NCI-H2107 (cell line): ENCODE measurements at regions not wholly inside any gene's neighbourhood (a gene's known extent, or its start where the extent isn't known, plus 50 kb on each side); places are given as distances from the start of the nearest gene placed in this dataset.
"Not testable (repeated sequence)": the region's sequence is repeated elsewhere in the genome, so short reads cannot be mapped to it uniquely, and the experiment has no call there.

Experiments used
- DNase-seq: peaks from one replicate; lab custom pipeline; 2025; lab: John Stamatoyannopoulos, UW

GRCh38 chr13:97520061-97520460 lies 86.1 kb downstream of the RAP2A start:
- DNase-seq = no peak

- no peak for DNase-seq
Measured at GRCh38 chr13:97520866-97521265, 86.9 kb downstream of the RAP2A start.

- no peak for DNase-seq
Measured at GRCh38 chr13:97521726-97522125, 87.8 kb downstream of the RAP2A start.

GRCh38 chr13:97522243-97522642 lies 88.3 kb downstream of the RAP2A start:
- DNase-seq = no peak

GRCh38 chr13:97526556-97526955 lies 92.6 kb downstream of the RAP2A start:
- DNase-seq = no peak

- DNase-seq = no peak
Measured at GRCh38 chr13:97528518-97528917, 94.5 kb downstream of the RAP2A start.

- no peak for DNase-seq
Measured at GRCh38 chr13:97534540-97534939, 100.6 kb downstream of the RAP2A start.

GRCh38 chr13:97535614-97536013 lies 101.6 kb downstream of the RAP2A start:
- no peak for DNase-seq

- no peak for DNase-seq
Measured at GRCh38 chr13:97537110-97537509, 103.1 kb downstream of the RAP2A start.

- no peak for DNase-seq
Measured at GRCh38 chr13:97538203-97538602, 104.2 kb downstream of the RAP2A start.

GRCh38 chr13:97539651-97540610 lies 106.0 kb downstream of the RAP2A start:
- no peak for DNase-seq

- no peak for DNase-seq
Measured at GRCh38 chr13:97540696-97541095, 106.7 kb downstream of the RAP2A start.

- no peak for DNase-seq
Measured at GRCh38 chr13:97542102-97542685, 108.2 kb downstream of the RAP2A start.

GRCh38 chr13:97544031-97544765 lies 110.2 kb downstream of the RAP2A start:
- no peak for DNase-seq

- DNase-seq = not testable (repeated sequence)
Measured at GRCh38 chr13:97544971-97545499, 111.1 kb downstream of the RAP2A start.

GRCh38 chr13:97548138-97548537 lies 114.2 kb downstream of the RAP2A start:
- no peak for DNase-seq

GRCh38 chr13:97548711-97549110 lies 114.7 kb downstream of the RAP2A start:
- DNase-seq = no peak

GRCh38 chr13:97549201-97549600 lies 115.2 kb downstream of the RAP2A start:
- no peak for DNase-seq

- DNase-seq = no peak
Measured at GRCh38 chr13:97554496-97554895, 120.5 kb downstream of the RAP2A start.

GRCh38 chr13:97555034-97555433 lies 121.1 kb downstream of the RAP2A start:
- no peak for DNase-seq

- no peak for DNase-seq
Measured at GRCh38 chr13:97559030-97559429, 125.1 kb downstream of the RAP2A start.

GRCh38 chr13:97559981-97560380 lies 126.0 kb downstream of the RAP2A start:
- no peak for DNase-seq
